Activated CD4-positive, CD25-positive, alpha-beta regulatory T cell treated with anti-CD3 and anti-CD28 coated beads, Interleukin-2, amount 50 U/mL, for 24 hours (primary cell): ENCODE measurements at regions not wholly inside any gene's neighbourhood (a gene's known extent, or its start where the extent isn't known, plus 50 kb on each side); places are given as distances from the start of the nearest gene placed in this dataset.

Experiments
- ATAC-seq, 2 donors: fragments of 150-1000 bp; cut with Tn5 transposase; one replicate each; pipeline ENCODE4 v1.10.0; 2021; ENCODE audit warnings: mild to moderate bottlenecking in 1 of 2, moderate library complexity in 1 of 2

DNA sequence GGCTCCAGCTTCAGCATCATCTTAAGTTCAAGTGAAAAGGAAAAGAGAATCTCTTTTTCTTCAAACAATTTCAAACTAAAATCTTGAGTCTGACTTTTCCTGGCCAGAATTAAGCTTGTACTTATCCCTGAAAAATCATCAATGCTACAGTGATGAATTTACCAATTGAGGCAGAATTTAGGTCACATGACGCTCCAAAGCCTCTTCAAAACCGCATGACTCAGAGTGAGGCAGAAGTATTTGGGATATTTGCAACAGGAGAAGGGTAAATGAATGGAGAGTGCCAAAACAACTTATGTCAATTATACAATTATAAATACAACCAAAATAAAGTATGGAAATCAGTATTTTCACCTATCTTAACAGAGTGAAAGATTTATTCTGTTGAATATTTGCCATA is 515.5 kb downstream of the COL12A1 start:
- no peak for ATAC-seq

GRCh38 chr6:74689601-74690000 is 516.3 kb downstream of the COL12A1 start:
- ATAC-seq = no peak

DNA sequence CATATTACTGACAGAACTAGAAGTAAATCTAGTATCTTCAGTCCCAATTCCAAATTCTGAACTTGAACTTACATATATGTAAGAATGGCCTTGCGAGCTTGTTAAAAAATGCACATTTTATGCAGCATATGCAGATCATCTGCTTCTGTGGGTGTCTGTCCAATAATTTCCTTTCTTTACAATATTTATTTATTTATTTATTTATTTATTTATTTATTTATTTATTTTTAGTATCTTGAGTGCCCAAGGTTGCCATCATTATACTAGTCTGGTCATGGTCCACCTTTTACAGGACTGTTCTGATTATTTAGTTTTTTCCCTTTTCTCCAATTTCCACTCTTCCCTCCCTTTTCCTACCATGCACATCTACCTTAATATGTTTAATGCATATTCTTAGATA is 528.4 kb downstream of the COL12A1 start:
- ATAC-seq = no peak

- no peak for ATAC-seq
These were observed 528.9 kb downstream of the COL12A1 start for GRCh38 chr6:74676906-74677305.

- ATAC-seq = no peak
These were observed 531.5 kb downstream of the COL12A1 start for GRCh38 chr6:74674377-74674776.

- ATAC-seq = no peak
These were observed 534.3 kb downstream of the COL12A1 start for GRCh38 chr6:74671558-74672025.

DNA sequence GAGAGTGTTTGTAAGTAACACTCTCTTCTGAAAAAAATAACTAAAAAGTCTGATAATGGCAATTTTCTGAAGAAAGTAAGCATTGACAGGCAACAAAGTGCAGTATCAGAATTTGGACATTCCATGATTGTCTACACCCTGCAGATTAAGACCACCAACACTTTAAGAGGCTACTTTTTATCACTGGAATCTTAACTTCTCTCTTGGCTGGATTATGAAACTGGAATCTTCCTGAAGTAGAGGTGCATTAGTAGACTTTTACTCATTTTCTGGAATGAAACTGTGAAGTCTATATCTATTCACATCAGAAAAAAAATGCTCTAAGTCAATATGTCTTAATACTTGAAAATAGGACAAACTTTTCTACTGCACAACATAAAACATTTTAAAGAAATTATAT is 547.5 kb downstream of the COL12A1 start:
- ATAC-seq = no peak

DNA sequence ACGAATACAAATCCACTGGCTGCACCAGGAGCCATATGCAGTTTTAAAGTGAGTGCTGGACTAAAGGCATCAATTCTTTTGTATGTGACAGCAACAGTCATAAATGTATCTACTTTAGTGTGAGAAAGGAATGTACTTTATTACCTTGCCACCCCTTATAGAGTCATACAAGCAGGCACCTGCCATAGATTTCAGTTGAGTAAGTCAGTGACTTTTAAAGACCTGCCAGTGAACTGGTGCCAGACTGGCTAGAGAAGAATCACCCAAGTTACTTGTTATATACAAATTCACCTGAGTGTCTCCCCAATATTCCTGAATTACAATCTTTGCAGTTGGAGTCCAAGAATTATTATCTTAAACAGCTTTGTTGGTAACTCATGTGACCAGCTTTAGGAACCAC is 547.9 kb downstream of the COL12A1 start:
- ATAC-seq = no peak

DNA sequence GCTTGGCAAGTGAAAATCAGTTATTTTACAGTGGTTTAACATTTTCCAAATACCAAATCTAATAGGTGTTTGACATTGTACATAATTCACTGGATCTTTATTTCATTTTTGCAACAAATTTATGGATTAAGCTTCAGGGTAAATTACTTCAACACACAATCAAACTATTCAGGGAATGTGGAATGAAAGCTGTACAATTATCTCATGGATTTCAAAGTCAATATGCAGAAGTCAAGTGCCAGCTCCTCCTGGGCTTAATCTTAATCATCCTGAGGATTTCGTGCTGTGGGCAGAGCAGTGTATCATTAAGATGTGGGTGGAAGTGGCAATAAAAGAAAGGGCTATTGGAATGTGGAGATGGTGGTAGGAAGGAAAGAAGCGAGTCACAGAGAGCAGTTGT is 548.8 kb downstream of the COL12A1 start:
- no peak for ATAC-seq

- ATAC-seq = no peak
These were observed 549.4 kb downstream of the COL12A1 start for GRCh38 chr6:74656453-74656852.

DNA sequence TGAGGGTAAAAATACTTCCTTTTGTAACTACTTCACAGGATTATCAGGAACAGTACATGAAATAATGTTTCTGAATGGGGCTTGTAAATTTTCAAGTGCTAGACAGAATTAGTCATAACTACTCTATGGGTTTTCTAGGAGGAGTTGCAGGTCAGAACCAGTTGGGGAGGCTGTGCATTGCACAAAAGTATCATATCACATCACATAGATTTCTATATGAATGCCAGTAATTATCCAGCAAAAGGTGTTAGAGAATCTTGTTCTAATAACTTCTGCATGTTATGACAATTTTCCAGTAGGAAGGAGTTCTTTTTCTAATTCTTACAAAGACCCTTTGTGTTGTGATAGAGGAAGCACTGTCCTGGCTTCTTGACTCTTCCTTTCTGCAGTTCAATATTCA is 551.6 kb downstream of the COL12A1 start:
- no peak for ATAC-seq

- no peak for ATAC-seq
These were observed 553.7 kb downstream of the COL12A1 start for GRCh38 chr6:74651948-74652842.

GRCh38 chr6:74650668-74651067 is 555.2 kb downstream of the COL12A1 start:
- ATAC-seq = no peak

DNA sequence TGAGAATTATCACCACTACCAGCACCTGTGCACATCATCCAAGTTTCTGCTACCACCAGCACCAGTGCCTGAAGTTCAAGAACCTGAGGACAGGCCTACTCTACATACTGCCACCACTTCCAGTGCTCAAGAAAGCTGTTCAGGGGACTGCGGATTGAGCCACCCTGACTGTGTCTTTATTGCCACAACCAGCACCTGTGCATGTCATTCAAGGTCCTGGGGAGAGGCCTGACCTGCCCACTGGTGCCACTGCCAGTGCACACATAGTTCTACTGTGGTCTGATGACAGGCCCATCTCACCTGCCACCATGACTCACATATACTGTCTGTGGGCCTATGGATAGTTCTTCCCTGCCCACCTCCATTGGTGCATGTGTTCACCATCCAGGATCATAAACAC is 559.4 kb downstream of the COL12A1 start:
- ATAC-seq = no peak

DNA sequence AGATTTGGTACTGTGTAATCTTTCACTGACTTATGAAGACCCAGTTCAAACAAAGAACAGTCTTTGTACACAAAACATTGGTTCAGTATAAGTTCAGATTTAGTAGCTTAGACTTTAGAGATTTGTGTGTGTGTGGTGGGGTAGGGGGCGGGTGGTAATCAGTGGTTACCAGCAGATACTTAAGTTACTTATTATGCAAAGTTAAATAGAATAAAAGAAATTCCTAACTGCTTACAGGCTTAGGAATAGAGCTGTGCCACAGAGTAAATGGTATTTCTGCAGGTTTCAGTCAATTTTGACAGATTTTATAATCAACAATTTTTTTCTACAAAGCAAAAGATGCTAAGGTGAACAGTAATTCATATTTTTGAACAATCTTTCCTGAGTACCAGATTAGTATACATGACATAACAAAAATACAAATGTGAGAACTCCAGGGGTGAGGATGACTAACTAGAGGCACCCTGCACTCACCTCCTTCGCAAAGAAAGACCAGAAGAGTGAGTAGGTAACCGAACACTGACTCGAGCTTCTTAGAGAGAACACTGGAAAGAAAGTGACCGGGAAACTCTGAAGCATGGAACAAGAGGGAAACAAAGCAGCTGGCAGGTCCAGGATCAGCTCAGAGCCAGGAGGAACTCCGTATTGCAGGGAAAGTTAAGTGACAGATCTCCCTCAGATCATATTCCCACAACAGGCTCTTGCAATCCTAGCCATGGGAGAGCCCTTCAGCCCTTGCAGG is 560.6 kb downstream of the COL12A1 start:
- ATAC-seq = no peak

GRCh38 chr6:74642101-74642500 is 563.8 kb downstream of the COL12A1 start:
- no peak for ATAC-seq

GRCh38 chr6:74638412-74638811 is 567.4 kb downstream of the COL12A1 start:
- ATAC-seq = no peak

DNA sequence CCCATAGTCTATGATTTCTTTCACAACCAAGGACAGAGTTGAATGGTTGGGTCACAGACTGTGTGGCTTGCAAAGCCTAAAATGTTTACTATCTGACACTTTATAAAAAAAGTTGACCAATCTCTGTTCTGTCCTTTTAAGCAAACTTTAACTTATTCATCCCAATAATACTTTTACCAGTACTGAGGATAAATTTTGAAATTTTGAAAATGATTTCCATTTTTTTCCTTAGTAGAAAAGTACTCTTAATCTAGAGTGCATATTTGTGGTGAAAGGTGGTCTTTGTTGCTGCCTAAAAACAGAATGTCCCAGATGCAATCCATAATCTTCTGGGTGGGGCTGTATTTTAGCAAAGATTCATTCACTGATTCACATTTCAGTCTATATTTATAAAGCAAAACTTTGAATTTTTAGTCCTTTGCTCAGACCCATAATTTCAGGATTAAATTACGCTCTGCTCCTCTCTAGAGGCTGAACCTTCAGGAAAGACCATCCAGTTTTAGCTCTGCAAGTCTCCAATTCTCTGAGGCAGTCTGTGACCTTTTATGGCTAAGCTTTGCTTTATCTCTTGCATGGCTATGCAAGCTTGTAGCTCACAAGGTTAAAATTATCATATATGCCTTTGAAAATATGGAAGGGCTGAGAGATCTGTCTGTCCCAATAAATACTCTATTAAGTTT is 573.5 kb downstream of the COL12A1 start:
- ATAC-seq = no peak

- ATAC-seq = no peak
These were observed 574.3 kb downstream of the COL12A1 start for GRCh38 chr6:74631564-74631963.

- no peak for ATAC-seq
These were observed 579.6 kb downstream of the COL12A1 start for GRCh38 chr6:74626288-74626687.

DNA sequence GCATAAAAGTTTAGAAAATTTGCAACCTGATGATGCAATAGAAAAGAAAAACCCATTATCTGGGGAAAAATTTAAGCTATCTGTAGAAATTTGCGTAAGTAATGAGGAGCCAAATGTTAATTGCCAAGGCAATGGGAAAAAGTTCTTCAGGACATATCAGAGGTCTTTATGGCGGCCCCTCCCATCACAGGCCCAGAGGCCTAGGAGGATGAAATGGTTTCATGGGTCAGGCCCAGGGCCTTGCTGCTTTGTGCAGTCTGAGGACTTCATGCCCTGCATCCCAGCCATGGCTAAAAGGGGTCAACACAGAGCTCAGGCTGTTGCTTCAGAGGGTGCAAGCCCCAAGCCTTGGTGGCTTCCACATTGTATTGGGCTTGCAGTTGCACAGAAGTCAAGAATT is 582.8 kb downstream of the COL12A1 start:
- ATAC-seq = no peak

GRCh38 chr6:74611220-74611619 is 594.6 kb downstream of the COL12A1 start:
- no peak for ATAC-seq

- ATAC-seq = no peak
These were observed 595.5 kb downstream of the COL12A1 start for GRCh38 chr6:74610352-74610751.
